NCI-H2171 (cell line): ENCODE measurements at regions not wholly inside any gene's neighbourhood (a gene's known extent, or its start where the extent isn't known, plus 50 kb on each side); places are given as distances from the start of the nearest gene placed in this dataset.
"Not testable (repeated sequence)": the region's sequence is repeated elsewhere in the genome, so short reads cannot be mapped to it uniquely, and the experiment has no call there.

ENCODE experiments used
- DNase-seq: peaks from one replicate; lab custom pipeline; 2025; lab: John Stamatoyannopoulos, UW

DNA sequence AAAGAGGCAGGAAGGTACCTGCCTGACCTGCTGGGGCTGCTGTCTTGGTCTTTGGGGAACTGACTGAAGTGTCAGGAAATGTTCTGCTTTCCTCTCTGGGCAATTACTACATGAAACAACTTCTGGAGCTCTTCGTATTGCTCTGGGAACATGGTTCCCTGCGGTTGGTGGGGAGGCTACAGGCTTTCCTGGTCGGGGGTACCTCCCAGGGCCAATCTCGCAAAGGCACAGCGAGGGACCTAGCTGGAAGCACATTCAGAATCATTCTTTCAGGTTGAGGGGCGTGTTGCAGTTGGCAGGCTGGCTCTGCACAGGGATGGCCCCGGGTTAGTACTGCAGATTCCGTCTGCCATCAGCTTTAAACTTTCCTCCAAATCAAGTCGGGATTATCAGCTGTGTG is 88.9 kb upstream of the RANBP3L start:
- DNase-seq: no peak

GRCh38 chr5:36392186-36392585 is 90.5 kb upstream of the RANBP3L start:
- no peak for DNase-seq

DNA sequence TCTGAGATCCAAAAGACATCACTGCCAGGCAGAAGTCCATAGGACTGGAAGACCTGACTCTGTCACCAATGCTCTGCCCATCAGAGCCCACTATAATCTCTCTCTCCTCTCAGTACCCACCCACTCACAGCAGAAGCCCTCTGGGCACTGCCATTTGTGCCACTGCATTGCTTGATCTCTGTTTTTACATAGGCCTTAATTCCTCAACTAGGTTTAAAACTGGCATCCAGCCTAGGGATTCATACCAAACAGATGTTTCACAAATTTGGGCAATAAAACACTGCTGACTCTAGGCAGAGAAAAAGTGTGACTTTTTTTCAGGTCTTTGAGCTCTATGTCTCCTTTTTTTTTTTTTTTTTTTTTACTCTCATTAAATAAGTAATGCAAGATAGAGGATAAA is 91.1 kb upstream of the RANBP3L start:
- no peak for DNase-seq

DNA sequence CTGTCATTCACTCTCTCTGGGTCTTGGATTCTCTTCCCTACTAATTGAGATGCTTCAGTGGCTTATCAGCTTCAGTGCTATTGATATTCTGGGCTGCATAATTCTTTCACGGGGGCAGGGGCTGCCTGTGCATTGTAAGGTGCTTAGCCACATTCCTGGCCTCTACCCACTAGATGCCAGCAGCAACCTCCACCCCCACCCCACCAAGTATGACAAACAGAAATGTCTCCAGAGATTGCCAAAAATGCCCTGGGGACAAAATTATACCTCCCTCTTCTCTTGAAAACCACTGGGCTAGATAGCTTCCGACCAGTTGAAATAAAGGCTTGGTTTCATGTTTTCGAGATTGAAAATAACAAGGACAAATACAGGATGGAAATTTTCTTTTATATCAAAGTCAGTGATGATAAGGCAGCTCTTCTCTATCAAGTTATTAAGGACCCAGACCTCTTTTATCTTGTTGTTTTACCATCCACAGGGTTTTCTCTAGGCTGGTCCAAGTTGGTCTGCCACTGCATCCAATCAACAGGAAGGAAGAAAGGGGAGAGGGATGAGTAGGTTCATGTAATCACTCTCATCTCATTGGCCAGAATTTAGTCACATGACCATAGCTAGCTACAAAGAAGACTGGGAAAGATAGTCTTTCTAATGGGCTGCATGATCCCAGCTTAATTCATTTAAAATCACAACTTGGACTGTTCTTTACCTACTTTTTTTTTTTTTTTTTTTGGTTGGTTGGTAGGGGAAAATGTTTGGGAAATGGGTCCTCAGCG is 92.1 kb upstream of the RANBP3L start:
- no peak for DNase-seq

DNA sequence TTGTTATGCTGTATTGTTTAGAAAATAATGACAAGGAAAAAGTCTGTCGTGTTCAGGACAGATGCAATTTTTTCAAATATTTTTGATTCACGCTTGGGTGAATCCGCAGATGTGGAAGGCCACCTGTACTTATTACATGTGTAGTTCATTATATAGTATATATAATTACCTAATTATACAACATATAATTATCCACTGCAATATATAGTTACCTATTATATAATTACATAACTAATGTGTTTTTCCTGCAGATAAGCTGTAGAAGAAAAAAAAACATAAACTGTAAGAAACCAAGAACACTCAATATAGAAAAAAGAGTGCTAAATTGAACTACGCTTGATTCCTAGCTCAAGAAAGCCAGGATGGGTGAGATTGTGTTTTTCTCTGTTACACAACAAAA is 93.6 kb upstream of the RANBP3L start:
- no peak for DNase-seq

GRCh38 chr5:36395947-36396346 is 94.2 kb upstream of the RANBP3L start:
- not testable (repeated sequence) for DNase-seq

DNA sequence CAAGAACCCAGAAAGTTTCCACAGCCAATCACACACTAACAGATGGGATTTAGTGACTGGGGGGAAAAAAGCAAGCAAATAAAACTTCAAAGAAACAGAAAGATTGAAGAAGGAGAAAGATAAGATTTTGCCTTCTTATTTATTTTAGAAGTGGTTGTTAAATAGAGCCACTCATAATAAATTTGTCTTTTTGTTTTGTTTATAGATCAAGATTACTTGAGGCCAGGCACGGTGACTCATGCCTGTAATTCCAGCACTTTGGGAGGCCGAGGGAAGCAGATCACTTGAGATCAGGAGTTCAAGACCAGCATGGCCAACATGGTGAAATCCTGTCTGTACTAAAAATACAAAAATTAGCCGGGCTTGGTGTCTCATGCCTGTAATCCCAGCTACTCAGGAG is 94.9 kb upstream of the RANBP3L start:
- DNase-seq: no peak

GRCh38 chr5:36397901-36398536 is 96.3 kb upstream of the RANBP3L start:
- no peak for DNase-seq

DNA sequence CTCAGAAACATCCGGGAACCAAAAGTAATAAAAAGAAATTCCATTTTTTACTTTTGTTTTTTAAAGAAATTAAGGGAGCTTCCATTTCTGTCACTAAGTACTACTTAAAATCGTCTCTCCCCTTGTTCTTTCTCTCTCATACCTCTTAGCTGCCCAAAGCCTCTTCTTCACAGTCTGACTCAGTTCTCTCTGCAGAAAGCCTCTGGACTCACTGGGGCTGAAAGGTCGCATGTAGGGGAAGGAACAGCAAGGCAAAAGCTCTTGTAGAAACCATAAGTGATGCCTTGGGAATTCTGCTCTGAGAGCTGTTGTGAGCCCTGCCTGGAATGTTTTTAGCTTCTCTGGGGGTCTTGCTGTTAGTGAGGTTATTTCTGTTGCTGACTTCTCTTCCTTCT is 100.8 kb upstream of the RANBP3L start:
- DNase-seq: no peak

GRCh38 chr5:36403632-36404311 is 102.1 kb upstream of the RANBP3L start:
- DNase-seq: no peak

DNA sequence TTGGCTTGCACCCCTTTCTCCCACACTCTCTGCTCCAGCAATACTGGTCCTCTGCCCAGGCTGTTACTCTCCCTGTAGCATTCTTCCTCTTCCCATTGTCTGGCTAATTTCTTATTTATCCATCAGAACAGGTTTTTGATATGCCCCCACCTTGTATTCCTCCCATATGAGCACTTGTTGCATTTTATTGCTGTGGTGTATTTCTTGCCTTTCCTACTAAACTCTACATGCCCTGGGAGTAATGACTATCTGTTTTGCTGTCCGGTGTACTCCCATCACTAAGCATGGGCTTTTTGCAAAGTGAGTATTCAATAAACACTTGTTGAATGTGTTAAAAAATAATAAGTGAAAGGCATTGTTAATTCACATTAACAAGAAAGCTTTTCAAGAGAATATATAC is 104.3 kb upstream of the RANBP3L start:
- no peak for DNase-seq

DNA sequence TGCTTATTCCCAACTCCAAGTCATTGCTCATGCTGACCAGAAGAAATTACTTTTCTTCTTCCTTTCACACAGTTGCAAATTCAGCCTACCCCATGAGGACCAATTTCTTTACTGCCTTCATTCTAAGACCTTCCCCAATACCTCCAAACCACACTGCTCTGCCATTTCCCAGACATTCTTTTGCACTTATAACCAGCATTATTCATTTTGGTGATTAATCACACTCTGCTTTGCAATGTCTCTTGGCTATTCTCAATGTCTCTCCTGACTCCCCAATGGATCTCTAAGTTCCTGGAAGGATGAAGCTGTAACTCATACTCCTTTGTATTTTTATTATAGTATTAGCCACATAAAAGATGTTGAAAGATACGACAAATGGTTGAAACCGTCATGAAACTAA is 105.7 kb upstream of the RANBP3L start:
- no peak for DNase-seq

GRCh38 chr5:36409711-36410110 is 108.0 kb upstream of the RANBP3L start:
- DNase-seq: not testable (repeated sequence)

- DNase-seq: not testable (repeated sequence)
Observed at GRCh38 chr5:36410672-36411071, 109.0 kb upstream of the RANBP3L start.

DNA sequence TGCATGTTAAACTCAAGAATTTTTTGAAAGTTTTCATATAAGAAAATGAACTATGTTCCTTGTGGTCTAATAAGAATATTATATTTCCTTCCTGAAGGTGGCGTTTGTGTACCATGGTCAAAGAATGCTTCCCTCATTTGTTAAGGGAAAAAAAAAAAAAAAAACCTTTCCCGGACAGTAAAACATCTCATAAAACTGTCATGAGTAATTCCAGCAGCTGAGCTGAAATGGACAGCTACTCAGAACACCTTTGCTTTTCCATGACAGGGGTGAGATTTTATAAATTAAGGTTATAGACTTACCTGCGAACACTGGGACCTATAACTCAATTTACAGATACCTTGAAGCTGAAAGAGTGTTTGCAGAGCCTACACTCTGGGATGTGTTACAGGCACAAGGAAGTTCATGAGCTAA is 113.2 kb upstream of the RANBP3L start:
- peak; percentile 17 for DNase-seq

- DNase-seq: no peak
Observed at GRCh38 chr5:36416605-36417004, 114.9 kb upstream of the RANBP3L start.

- DNase-seq: no peak
Observed at GRCh38 chr5:36417221-36417620, 115.5 kb upstream of the RANBP3L start.

DNA sequence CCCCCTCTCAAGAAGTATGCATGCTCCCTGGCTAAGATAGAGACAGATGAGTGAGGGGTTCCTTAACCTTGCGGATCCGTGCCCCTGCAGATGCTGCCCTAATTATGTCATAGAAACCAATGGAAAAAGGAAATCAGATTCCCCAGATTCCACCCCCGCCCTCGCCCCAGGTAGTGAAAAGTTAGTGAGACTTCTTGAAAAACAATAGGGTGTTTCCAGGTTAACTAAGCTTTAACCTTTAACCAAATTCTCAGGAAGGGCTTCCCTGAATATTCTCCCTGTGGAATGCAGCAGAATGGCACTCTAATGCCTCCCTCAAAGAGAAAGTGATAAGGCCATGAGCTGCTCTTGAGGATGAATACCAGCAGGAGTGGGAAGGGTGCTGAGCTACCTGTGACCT is 116.0 kb upstream of the RANBP3L start:
- no peak for DNase-seq

DNA sequence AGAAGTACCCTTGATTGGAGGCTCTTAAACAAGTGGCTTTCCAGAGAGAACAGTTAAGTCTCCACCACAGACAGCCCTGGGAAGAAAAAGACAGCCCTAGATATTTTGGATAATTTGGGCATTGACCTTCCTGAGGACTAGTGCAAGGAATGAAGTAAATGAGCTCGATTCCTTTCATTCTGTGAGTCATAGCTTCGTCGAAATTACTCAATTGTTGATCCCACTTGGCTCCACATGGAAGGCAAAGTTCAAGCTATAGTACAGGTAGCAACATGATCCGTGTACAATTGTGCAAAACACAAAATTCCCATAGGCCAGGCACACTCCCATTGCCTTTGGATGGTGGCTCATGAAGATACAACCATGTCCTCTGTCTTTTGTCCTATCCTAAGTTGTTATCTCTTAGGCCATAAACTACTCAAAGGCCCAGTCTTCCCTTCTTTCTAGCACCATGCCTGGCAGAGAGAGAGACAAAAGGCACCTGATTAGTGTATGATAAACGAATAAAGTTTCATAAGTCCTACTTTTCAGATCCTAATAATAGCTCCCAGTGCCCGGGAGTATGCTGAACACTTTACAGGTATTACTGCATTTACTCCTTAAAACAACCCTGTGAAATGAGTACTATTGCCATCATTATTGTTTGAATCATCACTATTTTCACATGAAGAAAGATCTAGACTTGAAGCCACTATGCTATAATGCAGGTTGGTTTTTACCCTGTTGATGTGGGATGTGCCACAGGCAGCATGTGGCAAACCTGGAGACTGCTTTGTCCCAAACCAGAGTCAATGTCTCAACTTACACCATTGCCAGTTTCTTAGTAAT is 116.7 kb upstream of the RANBP3L start:
- DNase-seq: no peak

- DNase-seq: no peak
Observed at GRCh38 chr5:36421256-36421655, 119.6 kb upstream of the RANBP3L start.

- DNase-seq: no peak
Observed at GRCh38 chr5:36422952-36423351, 121.2 kb upstream of the RANBP3L start.

DNA sequence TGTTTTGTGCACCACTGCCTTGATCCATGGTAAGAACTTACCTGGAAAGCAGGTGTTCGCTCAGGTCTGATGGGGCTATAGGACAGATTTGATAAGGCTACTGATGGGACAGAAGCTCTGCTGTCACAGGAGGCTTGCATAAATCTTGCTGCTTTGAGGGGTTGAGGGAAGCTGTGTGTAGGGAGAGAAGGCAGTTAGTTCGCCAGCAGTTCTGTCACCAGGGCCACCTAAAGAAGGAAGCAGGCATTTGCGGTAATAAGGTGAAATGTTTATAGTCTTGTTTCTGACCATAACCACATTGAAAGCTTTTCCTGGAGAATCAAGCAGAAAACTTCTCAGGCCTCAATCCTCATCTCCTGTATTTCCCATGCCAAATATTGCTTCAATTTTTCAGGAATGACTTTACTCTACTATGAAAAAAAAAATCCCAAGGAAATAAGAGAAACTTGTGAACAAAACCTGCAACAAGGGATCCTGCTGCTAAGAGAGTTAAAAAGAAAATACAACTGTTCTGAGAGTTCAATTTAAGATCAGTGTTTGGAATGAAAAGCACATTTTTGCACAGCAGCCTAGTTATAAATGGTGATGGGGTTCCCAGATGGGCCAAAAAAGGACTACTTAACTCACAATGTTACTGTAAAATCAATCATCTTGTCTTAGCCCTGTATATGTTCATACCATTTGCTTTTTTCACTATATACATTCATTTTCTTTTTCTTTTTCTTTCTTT is 122.0 kb upstream of the RANBP3L start:
- DNase-seq: no peak
